Suprapubic skin (tissue), 3 donors: ENCODE measurements at regions not wholly inside any gene's neighbourhood (a gene's known extent, or its start where the extent isn't known, plus 50 kb on each side); places are given as distances from the start of the nearest gene placed in this dataset.

Source experiments
- CTCF ChIP-seq, 2 donors: fragments of 200-600 bp in 1 of 2; fragments of 450-650 bp in 1 of 2; sonication (generic) in 1 of 2; IDR thresholded peaks; one replicate each; pipeline ENCODE4 v1.5.1; 2016 to 2019; ENCODE audit warnings: antibody characterized with exemption in 2 of 2, mild to moderate bottlenecking in 1 of 2, moderate library complexity in 1 of 2
- POLR2A ChIP-seq, 2 donors: fragments of 450-650 bp; IDR thresholded peaks; one replicate each; pipeline ENCODE4 v1.6.1; 2017; ENCODE audit warnings: antibody characterized with exemption in 2 of 2, mild to moderate bottlenecking in 2 of 2, moderate library complexity in 2 of 2

GRCh38 chr16:52855463-52855862, 197.2 kb downstream of the CHD9NB start:
- TF ChIP-seq POLR2A (IDR thresholded peaks at IDR 0.05) (no peak), CTCF (IDR thresholded peaks at IDR 0.05) (no peak)
